Astrocyte (in vitro differentiated cells and primary cell): ENCODE measurements at regions not wholly inside any gene's neighbourhood (a gene's known extent, or its start where the extent isn't known, plus 50 kb on each side); places are given as distances from the start of the nearest gene placed in this dataset.

ENCODE experiments used
- EZH2 ChIP-seq: IDR thresholded peaks from 2 replicates; pipeline ENCODE4 v1.6.1; 2012; ENCODE audit warnings: mild to moderate bottlenecking, low read length, inconsistent platforms; ENCODE audit not compliant: insufficient read depth
- TF ChIP-seq, protein P1 (sequence below): IDR thresholded peaks from 2 replicates; pipeline ENCODE4 v1.5.1; 2011; ENCODE audit warnings: low read depth, mild to moderate bottlenecking, inconsistent platforms, low read length, moderate library complexity; ENCODE audit not compliant: insufficient read depth

DNA sequence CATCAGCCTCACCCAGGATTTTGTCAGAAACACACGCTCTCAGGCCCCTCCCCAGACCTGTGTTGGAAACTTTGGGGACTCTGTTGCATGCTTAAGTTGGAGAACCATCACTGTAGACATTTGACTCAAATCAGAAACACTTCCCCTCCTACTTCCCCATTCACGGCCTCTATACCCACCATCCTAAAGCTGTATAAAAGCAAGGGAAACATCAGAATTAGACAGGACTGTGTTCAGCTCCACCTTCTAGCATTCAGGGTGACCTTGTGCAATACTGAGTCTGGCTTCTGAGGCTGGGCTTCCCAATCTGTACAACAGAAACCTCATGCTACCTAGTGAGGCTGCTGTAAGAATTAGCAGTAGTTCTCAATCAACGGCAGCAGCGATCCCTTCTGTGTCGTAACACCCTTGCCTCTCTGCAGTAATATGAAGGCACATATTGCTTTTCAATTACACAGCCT lies 252.3 kb downstream of the LY86 start:
- TF ChIP-seq, protein P1, sequence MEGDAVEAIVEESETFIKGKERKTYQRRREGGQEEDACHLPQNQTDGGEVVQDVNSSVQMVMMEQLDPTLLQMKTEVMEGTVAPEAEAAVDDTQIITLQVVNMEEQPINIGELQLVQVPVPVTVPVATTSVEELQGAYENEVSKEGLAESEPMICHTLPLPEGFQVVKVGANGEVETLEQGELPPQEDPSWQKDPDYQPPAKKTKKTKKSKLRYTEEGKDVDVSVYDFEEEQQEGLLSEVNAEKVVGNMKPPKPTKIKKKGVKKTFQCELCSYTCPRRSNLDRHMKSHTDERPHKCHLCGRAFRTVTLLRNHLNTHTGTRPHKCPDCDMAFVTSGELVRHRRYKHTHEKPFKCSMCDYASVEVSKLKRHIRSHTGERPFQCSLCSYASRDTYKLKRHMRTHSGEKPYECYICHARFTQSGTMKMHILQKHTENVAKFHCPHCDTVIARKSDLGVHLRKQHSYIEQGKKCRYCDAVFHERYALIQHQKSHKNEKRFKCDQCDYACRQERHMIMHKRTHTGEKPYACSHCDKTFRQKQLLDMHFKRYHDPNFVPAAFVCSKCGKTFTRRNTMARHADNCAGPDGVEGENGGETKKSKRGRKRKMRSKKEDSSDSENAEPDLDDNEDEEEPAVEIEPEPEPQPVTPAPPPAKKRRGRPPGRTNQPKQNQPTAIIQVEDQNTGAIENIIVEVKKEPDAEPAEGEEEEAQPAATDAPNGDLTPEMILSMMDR: no peak
- no peak for TF ChIP-seq EZH2
